Tongue (tissue), 1 donor: ENCODE measurements at regions not wholly inside any gene's neighbourhood (a gene's known extent, or its start where the extent isn't known, plus 50 kb on each side); places are given as distances from the start of the nearest gene placed in this dataset.
"Not testable (repeated sequence)": the region's sequence is repeated elsewhere in the genome, so short reads cannot be mapped to it uniquely, and the experiment has no call there.

ENCODE experiments used
- DNase-seq: peaks from one replicate; pipeline ENCODE4 v3.0.0-alpha.2; 2015

- DNase-seq: no peak
Measured at GRCh38 chr11:87536565-87536964, 498.8 kb downstream of the TMEM135 start.

- no peak for DNase-seq
Measured at GRCh38 chr11:87536016-87536415, 498.3 kb downstream of the TMEM135 start.

- DNase-seq: no peak
Measured at GRCh38 chr11:87535513-87535912, 497.8 kb downstream of the TMEM135 start.

GRCh38 chr11:87531835-87532234 lies 494.1 kb downstream of the TMEM135 start:
- not testable (repeated sequence) for DNase-seq

GRCh38 chr11:87529486-87529885 lies 491.8 kb downstream of the TMEM135 start:
- DNase-seq: no peak

- DNase-seq: no peak
Measured at GRCh38 chr11:87528752-87529151, 491.0 kb downstream of the TMEM135 start.

GRCh38 chr11:87523276-87523675 lies 485.5 kb downstream of the TMEM135 start:
- DNase-seq: no peak

- DNase-seq: no peak
Measured at GRCh38 chr11:87518266-87518665, 480.5 kb downstream of the TMEM135 start.

- DNase-seq: no peak
Measured at GRCh38 chr11:87517351-87517750, 479.6 kb downstream of the TMEM135 start.

GRCh38 chr11:87507722-87508121 lies 470.0 kb downstream of the TMEM135 start:
- DNase-seq: not testable (repeated sequence)

- DNase-seq: not testable (repeated sequence)
Measured at GRCh38 chr11:87506946-87507345, 469.2 kb downstream of the TMEM135 start.

GRCh38 chr11:87501388-87501787 lies 463.7 kb downstream of the TMEM135 start:
- DNase-seq: no peak

GRCh38 chr11:87494936-87495335 lies 457.2 kb downstream of the TMEM135 start:
- DNase-seq: not testable (repeated sequence)

GRCh38 chr11:87494026-87494425 lies 456.3 kb downstream of the TMEM135 start:
- not testable (repeated sequence) for DNase-seq

GRCh38 chr11:87493516-87493915 lies 455.8 kb downstream of the TMEM135 start:
- DNase-seq: no peak

- DNase-seq: no peak
Measured at GRCh38 chr11:87491381-87491780, 453.6 kb downstream of the TMEM135 start.

GRCh38 chr11:87490671-87491070 lies 452.9 kb downstream of the TMEM135 start:
- no peak for DNase-seq

GRCh38 chr11:87484566-87484965 lies 446.8 kb downstream of the TMEM135 start:
- DNase-seq: no peak

- DNase-seq: no peak
Measured at GRCh38 chr11:87477321-87477720, 439.6 kb downstream of the TMEM135 start.

GRCh38 chr11:87473174-87473573 lies 435.4 kb downstream of the TMEM135 start:
- no peak for DNase-seq

GRCh38 chr11:87466223-87466622 lies 428.5 kb downstream of the TMEM135 start:
- DNase-seq: peak; percentile 89

- peak; percentile 72 for DNase-seq
Measured at GRCh38 chr11:87465716-87466115, 428.0 kb downstream of the TMEM135 start.

- DNase-seq: no peak
Measured at GRCh38 chr11:87463486-87464102, 425.9 kb downstream of the TMEM135 start.

GRCh38 chr11:87462171-87462570 lies 424.4 kb downstream of the TMEM135 start:
- DNase-seq: no peak
